ENCODE measurements at regions not wholly inside any gene's neighbourhood (a gene's known extent, or its start where the extent isn't known, plus 50 kb on each side); places are given as distances from the start of the nearest gene placed in this dataset.
"Not testable (repeated sequence)": the region's sequence is repeated elsewhere in the genome, so short reads cannot be mapped to it uniquely, and the experiment has no call there.

GRCh38 chr10:60476451-60476850 lies 86.8 kb upstream of the ANK3 start:
- Histone ChIP-seq H3K4me3 (no peak overlapping the region), H3K36me3 (no peaks in the 10 kb centered on the region), H3K9me3 (no peaks in the 10 kb centered on the region), H3K4me1 (peaks cover 0 to 18% (median 0%) of the 10 kb centered on the region in 12 donors), H3K27me3 (no peaks in the 10 kb centered on the region), H3K27ac (no peak overlapping the region)
- 94 to 97% (median 96%) methylated on average over 2 of the region's 2 CpGs for WGBS, 4 donors
- no peak for ATAC-seq
- TF ChIP-seq POLR2A (IDR thresholded peaks at IDR 0.05), result no peak
- TF ChIP-seq CTCF (IDR thresholded peaks at IDR 0.05), result no peak
- no peak for DNase-seq
- intact Hi-C loops (cut with DNase I), result no loop called here

- TF ChIP-seq POLR2A (IDR thresholded peaks at IDR 0.05) (no peak), CTCF (IDR thresholded peaks at IDR 0.05) (no peak)
- WGBS, 4 donors, result 69 to 92% (median 86%) methylated on average over 2 of the region's 2 CpGs
- H3K27me3 ChIP-seq, result no peaks in the 10 kb centered on the region
- H3K4me1 ChIP-seq, result no peaks in the 10 kb centered on the region
- H3K27ac ChIP-seq, result no peak overlapping the region
- DNase-seq, result no peak
- no peaks in the 10 kb centered on the region for H3K36me3 ChIP-seq
- no peaks in the 10 kb centered on the region for H3K9me3 ChIP-seq
- H3K4me3 ChIP-seq, result no peak overlapping the region
- ATAC-seq, result no peak
- intact Hi-C loops (cut with DNase I), result no loop called here
Measured at GRCh38 chr10:60473557-60473956, 83.9 kb upstream of the ANK3 start.

- Histone ChIP-seq H3K9me3 (no peaks in the 10 kb centered on the region), H3K36me3 (no peaks in the 10 kb centered on the region), H3K27ac (no peak overlapping the region), H3K27me3 (no peaks in the 10 kb centered on the region), H3K4me1 (no peaks in the 10 kb centered on the region), H3K4me3 (no peak overlapping the region)
- intact Hi-C loops (cut with DNase I), result no loop called here
- WGBS, 4 donors, result 93 to 95% (median 94%) methylated on average over 5 of the region's 5 CpGs
- DNase-seq, result no peak
- no peak for ATAC-seq
- TF ChIP-seq CTCF (IDR thresholded peaks at IDR 0.05) (no peak), POLR2A (IDR thresholded peaks at IDR 0.05) (no peak)
Measured at GRCh38 chr10:60470091-60470490, 80.4 kb upstream of the ANK3 start.

GRCh38 chr10:60469147-60469546 lies 79.5 kb upstream of the ANK3 start:
- intact Hi-C loops (cut with DNase I), result loop anchor here in 1 of 10 donors (10.0 kb wide), 1 partner anchor 86 kb away; no protein-coding TSS in a partner anchor
- H3K27me3 ChIP-seq, H3K4me1 ChIP-seq, H3K9me3 ChIP-seq, H3K4me3 ChIP-seq, H3K27ac ChIP-seq, ATAC-seq, DNase-seq, H3K36me3 ChIP-seq: not testable (repeated sequence)

GRCh38 chr10:60467202-60467546 lies 77.5 kb upstream of the ANK3 start:
- Histone ChIP-seq H3K36me3 (no peaks in the 10 kb centered on the region), H3K27me3 (no peaks in the 10 kb centered on the region), H3K4me3 (no peak overlapping the region), H3K4me1 (peaks cover 0 to 5% (median 0%) of the 10 kb centered on the region in 12 donors), H3K27ac (no peak overlapping the region), H3K9me3 (no peaks in the 10 kb centered on the region)
- 73 to 83% (median 80%) methylated on average over 3 of the region's 3 CpGs for WGBS, 4 donors
- TF ChIP-seq CTCF (IDR thresholded peaks at IDR 0.05), result no peak
- TF ChIP-seq POLR2A (IDR thresholded peaks at IDR 0.05), result no peak
- intact Hi-C loops (cut with DNase I), result loop anchor here in 1 of 10 donors (10.0 kb wide), 1 partner anchor 88 kb away; no protein-coding TSS in a partner anchor
- ATAC-seq (no peak), DNase-seq (no peak)

All from heart left ventricle (tissue), 16 donors.